WTC11 (cell line): ENCODE measurements at regions not wholly inside any gene's neighbourhood (a gene's known extent, or its start where the extent isn't known, plus 50 kb on each side); places are given as distances from the start of the nearest gene placed in this dataset.

Experiments
- ATAC-seq: fragments of 200-7000 bp; cut with Tn5 transposase; 2 replicates; pipeline ENCODE4 v1.10.0; 2021; ENCODE audit warnings: mild to moderate bottlenecking, moderate library complexity
- CTCF ChIA-PET: fragments of 300-600 bp; sonication (Branson Sonifier 250); formaldehyde crosslinking; loops from one replicate; lab custom pipeline; 2021; ENCODE audit warnings: antibody characterized with exemption; lab: Charles Lee
- POLR2A ChIA-PET: fragments of 350-600 bp; sonication (Branson Sonifier 250); formaldehyde crosslinking; loops from one replicate; lab custom pipeline; 2021; ENCODE audit warnings: antibody characterized with exemption; lab: Charles Lee
- DNase-seq: peaks from one replicate; pipeline ENCODE4 v3.0.0; 2021; ENCODE audit warnings: low spot score
- H3K27ac Mint-ChIP-seq: 2 replicates; pipeline ENCODE4 v1.8.0; 2021; ENCODE audit warnings: mixed read lengths
- H3K27me3 Mint-ChIP-seq: 2 replicates; pipeline ENCODE4 v1.8.0; 2021; ENCODE audit warnings: low read depth, mild to moderate bottlenecking, moderate library complexity, mixed read lengths
- H3K36me3 Mint-ChIP-seq: 2 replicates; pipeline ENCODE4 v1.8.0; 2021; ENCODE audit warnings: mixed read lengths
- H3K4me1 Mint-ChIP-seq: 2 replicates; pipeline ENCODE4 v1.8.0; 2022; ENCODE audit warnings: mixed read lengths
- H3K4me3 Mint-ChIP-seq: 2 replicates; pipeline ENCODE4 v1.8.0; 2021; ENCODE audit warnings: mild to moderate bottlenecking, moderate library complexity, mixed read lengths
- H3K9me3 Mint-ChIP-seq: 2 replicates; pipeline ENCODE4 v1.8.0; 2021; ENCODE audit warnings: mixed read lengths
- AFF4 ChIP-seq: sonication (generic); formaldehyde crosslinking; IDR thresholded peaks from 2 replicates; pipeline ENCODE4 v1.8.1; 2023; ENCODE audit warnings: mild to moderate bottlenecking, missing genetic modification reagents, borderline replicate concordance
- CDX4 ChIP-seq: fragments of 250-450 bp; sonication (Bioruptor Pico); IDR thresholded peaks from 2 replicates; pipeline ENCODE4 v1.9.0; 2021; ENCODE audit warnings: moderate library complexity, mild to moderate bottlenecking, inconsistent platforms, borderline replicate concordance
- CREM ChIP-seq: sonication (generic); formaldehyde crosslinking; IDR thresholded peaks from 2 replicates; pipeline ENCODE4 v1.8.1; 2022; ENCODE audit warnings: mild to moderate bottlenecking, missing genetic modification reagents, moderate library complexity
- FOXK1 ChIP-seq: sonication (generic); formaldehyde crosslinking; IDR thresholded peaks from 2 replicates; pipeline ENCODE4 v1.8.0; 2022; ENCODE audit warnings: mild to moderate bottlenecking, moderate library complexity, missing genetic modification reagents
- GABPB1 ChIP-seq: sonication (generic); formaldehyde crosslinking; IDR thresholded peaks from 2 replicates; pipeline ENCODE4 v1.8.1; 2023; ENCODE audit warnings: mild to moderate bottlenecking, missing genetic modification reagents
- JAZF1 ChIP-seq: fragments of 250-450 bp; sonication (Bioruptor Pico); IDR thresholded peaks from 2 replicates; pipeline ENCODE4 v1.9.0; 2021; ENCODE audit warnings: moderate library complexity, mild to moderate bottlenecking, inconsistent platforms
- MLX ChIP-seq: sonication (generic); formaldehyde crosslinking; IDR thresholded peaks from 2 replicates; pipeline ENCODE4 v1.8.1; 2023; ENCODE audit warnings: mild to moderate bottlenecking, missing genetic modification reagents, moderate library complexity
- PREB ChIP-seq: sonication (generic); formaldehyde crosslinking; IDR thresholded peaks from 2 replicates; pipeline ENCODE4 v1.8.1; 2022; ENCODE audit warnings: mild to moderate bottlenecking, missing genetic modification reagents, moderate library complexity, borderline replicate concordance
- TP53 ChIP-seq: sonication (generic); formaldehyde crosslinking; IDR thresholded peaks from 2 replicates; pipeline ENCODE4 v1.8.1; 2023; ENCODE audit warnings: mild to moderate bottlenecking, missing genetic modification reagents
- USF2 ChIP-seq: sonication (generic); formaldehyde crosslinking; IDR thresholded peaks from 2 replicates; pipeline ENCODE4 v1.8.1; 2023; ENCODE audit warnings: mild to moderate bottlenecking, missing genetic modification reagents, moderate library complexity
- ZMAT4 ChIP-seq: fragments of 250-450 bp; sonication (Bioruptor Pico); IDR thresholded peaks from 2 replicates; pipeline ENCODE4 v1.9.0; 2021; ENCODE audit warnings: mild to moderate bottlenecking
- ZNF219 ChIP-seq: sonication (generic); formaldehyde crosslinking; IDR thresholded peaks from 2 replicates; pipeline ENCODE4 v1.8.0; 2023; ENCODE audit warnings: missing genetic modification reagents, mild to moderate bottlenecking, borderline replicate concordance
- ZNF671 ChIP-seq: fragments of 250-450 bp; sonication (Bioruptor Pico); IDR thresholded peaks from 2 replicates; pipeline ENCODE4 v1.8.0; 2021; ENCODE audit warnings: mild to moderate bottlenecking

- CTCF ChIA-PET, result interaction anchor here (1.1 to 3.3 kb wide), 2 partner anchors 24 to 62 kb away, joined by 4 to 15 read pairs; no protein-coding TSS in a partner anchor
Observed at GRCh38 chr10:113360870-113361269, 192.0 kb upstream of the HABP2 start.

More at GRCh38 chr10:113360870-113361269, 192.0 kb upstream of the HABP2 start:
- POLR2A ChIA-PET, result no interaction called here
- no peak overlapping the region for H3K4me3 Mint-ChIP-seq
- ATAC-seq (peak; percentile 32; the same call in 1 of the 2 replicates), DNase-seq (no peak)
- H3K4me1 Mint-ChIP-seq, result peaks cover 6% of the 10 kb centered on the region
- H3K9me3 Mint-ChIP-seq, result peaks cover 12% of the 10 kb centered on the region
- peaks cover 7% of the 10 kb centered on the region; the same call in 1 of the 2 replicates for H3K36me3 Mint-ChIP-seq
- H3K27ac Mint-ChIP-seq, result no peak overlapping the region
- H3K27me3 Mint-ChIP-seq, result peaks cover 3% of the 10 kb centered on the region; the same call in 1 of the 2 replicates
- TF ChIP-seq TP53 (CRISPR knock-in tag) (no peak), PREB (CRISPR knock-in tag) (no peak), AFF4 (CRISPR knock-in tag) (no peak), ZNF219 (CRISPR knock-in tag) (no peak), USF2 (CRISPR knock-in tag) (no peak), CREM (CRISPR knock-in tag) (no peak), CDX4 (CRISPR knock-in tag) (no peak), MLX (no peak), ZMAT4 (CRISPR knock-in tag) (no peak), ZNF671 (CRISPR knock-in tag) (no peak), FOXK1 (CRISPR knock-in tag) (no peak), GABPB1 (CRISPR knock-in tag) (no peak), JAZF1 (CRISPR knock-in tag) (no peak)
